ENCODE measurements at regions not wholly inside any gene's neighbourhood (a gene's known extent, or its start where the extent isn't known, plus 50 kb on each side); places are given as distances from the start of the nearest gene placed in this dataset.

- H3K4me2 ChIP-seq (ENCODE audit: low read length): no peak overlapping the region
- no peak overlapping the region for H3K9ac ChIP-seq (ENCODE audit: low read length)
- no peak overlapping the region for H3K27ac ChIP-seq (ENCODE audit: low read length)
- H4K20me1 ChIP-seq (ENCODE audit: insufficient read depth, low read length): no peaks in the 10 kb centered on the region
- no peak overlapping the region for H3K4me3 ChIP-seq (ENCODE audit: low read length)
- TF ChIP-seq EZH2phosphoT487 (IDR thresholded peaks at IDR 0.05; ENCODE audit: low read depth): no peak
- no peak for TF ChIP-seq CTCF (IDR thresholded peaks at IDR 0.05; ENCODE audit: low read depth, low read length)
- no peak overlapping the region for H2AFZ ChIP-seq (ENCODE audit: low read depth, low read length)
- no peaks in the 10 kb centered on the region for H3K4me1 ChIP-seq (ENCODE audit: low read length)
- H3K36me3 ChIP-seq (replicated peaks; ENCODE audit: low read depth, low read length): no peaks in the 10 kb centered on the region
- no peaks in the 10 kb centered on the region for H3K27me3 ChIP-seq (ENCODE audit: low read depth, low read length)
- no peaks in the 10 kb centered on the region for H3K79me2 ChIP-seq (ENCODE audit: low read length)
- H3K9me3 ChIP-seq (ENCODE audit: insufficient read depth, low read length): no peaks in the 10 kb centered on the region
Measured at GRCh38 chr7:53446170-53446569, 410.7 kb downstream of the POM121L12 start.

GRCh38 chr7:53458636-53459035 is 423.2 kb downstream of the POM121L12 start:
- no peaks in the 10 kb centered on the region for H3K27me3 ChIP-seq (ENCODE audit: low read depth, low read length)
- H3K79me2 ChIP-seq (ENCODE audit: low read length): no peaks in the 10 kb centered on the region
- TF ChIP-seq EZH2phosphoT487 (IDR thresholded peaks at IDR 0.05; ENCODE audit: low read depth): no peak
- H4K20me1 ChIP-seq (ENCODE audit: insufficient read depth, low read length): no peaks in the 10 kb centered on the region
- peaks cover 5% of the 10 kb centered on the region for H3K4me1 ChIP-seq (ENCODE audit: low read length)
- H3K9ac ChIP-seq (ENCODE audit: low read length): no peak overlapping the region
- no peak overlapping the region for H3K4me2 ChIP-seq (ENCODE audit: low read length)
- no peak overlapping the region for H3K4me3 ChIP-seq (ENCODE audit: low read length)
- no peaks in the 10 kb centered on the region for H3K36me3 ChIP-seq (replicated peaks; ENCODE audit: low read depth, low read length)
- no peaks in the 10 kb centered on the region for H3K9me3 ChIP-seq (ENCODE audit: insufficient read depth, low read length)
- H3K27ac ChIP-seq (ENCODE audit: low read length): no peak overlapping the region
- H2AFZ ChIP-seq (ENCODE audit: low read depth, low read length): no peak overlapping the region

GRCh38 chr7:53466371-53466770 is 430.9 kb downstream of the POM121L12 start:
- H3K27me3 ChIP-seq (ENCODE audit: low read depth, low read length): no peaks in the 10 kb centered on the region
- H4K20me1 ChIP-seq (ENCODE audit: insufficient read depth, low read length): no peaks in the 10 kb centered on the region
- no peak overlapping the region for H3K4me2 ChIP-seq (ENCODE audit: low read length)
- H3K36me3 ChIP-seq (replicated peaks; ENCODE audit: low read depth, low read length): no peaks in the 10 kb centered on the region
- no peak overlapping the region for H2AFZ ChIP-seq (ENCODE audit: low read depth, low read length)
- H3K4me1 ChIP-seq (ENCODE audit: low read length): no peaks in the 10 kb centered on the region
- no peaks in the 10 kb centered on the region for H3K79me2 ChIP-seq (ENCODE audit: low read length)
- H3K27ac ChIP-seq (ENCODE audit: low read length): no peak overlapping the region
- H3K9ac ChIP-seq (ENCODE audit: low read length): no peak overlapping the region
- H3K9me3 ChIP-seq (ENCODE audit: insufficient read depth, low read length): no peaks in the 10 kb centered on the region
- H3K4me3 ChIP-seq (ENCODE audit: low read length): no peak overlapping the region
- TF ChIP-seq EZH2phosphoT487 (IDR thresholded peaks at IDR 0.05; ENCODE audit: low read depth): no peak
- no peak for TF ChIP-seq CTCF (IDR thresholded peaks at IDR 0.05; ENCODE audit: low read depth, low read length)

GRCh38 chr7:53470336-53470970 is 435.0 kb downstream of the POM121L12 start:
- H3K27me3 ChIP-seq (ENCODE audit: low read depth, low read length): no peaks in the 10 kb centered on the region
- no peaks in the 10 kb centered on the region for H3K4me1 ChIP-seq (ENCODE audit: low read length)
- TF ChIP-seq CTCF (IDR thresholded peaks at IDR 0.05; ENCODE audit: low read depth, low read length) (no peak), EZH2phosphoT487 (IDR thresholded peaks at IDR 0.05; ENCODE audit: low read depth) (no peak)
- H3K36me3 ChIP-seq (replicated peaks; ENCODE audit: low read depth, low read length): no peaks in the 10 kb centered on the region
- no peaks in the 10 kb centered on the region for H3K79me2 ChIP-seq (ENCODE audit: low read length)
- no peak overlapping the region for H2AFZ ChIP-seq (ENCODE audit: low read depth, low read length)
- H3K4me2 ChIP-seq (ENCODE audit: low read length): no peak overlapping the region
- no peaks in the 10 kb centered on the region for H4K20me1 ChIP-seq (ENCODE audit: insufficient read depth, low read length)
- H3K4me3 ChIP-seq (ENCODE audit: low read length): no peak overlapping the region
- H3K9ac ChIP-seq (ENCODE audit: low read length): no peak overlapping the region
- H3K9me3 ChIP-seq (ENCODE audit: insufficient read depth, low read length): no peaks in the 10 kb centered on the region
- no peak overlapping the region for H3K27ac ChIP-seq (ENCODE audit: low read length)
